GM12878 (cell line): ENCODE measurements at regions not wholly inside any gene's neighbourhood (a gene's known extent, or its start where the extent isn't known, plus 50 kb on each side); places are given as distances from the start of the nearest gene placed in this dataset.

Experiments used
- ATAC-seq: fragments of 200-7000 bp; cut with Tn5 transposase; 3 replicates; pipeline ENCODE4 v1.9.1; 2020; ENCODE audit warnings: mild to moderate bottlenecking, moderate library complexity
- BruUV-seq: library from RNA; stranded (reverse); fragments of 400-500 nt; replicated peaks from 2 replicates; lab custom pipeline; 2021; lab: Mats Ljungman, UMichigan
- CTCF ChIA-PET: fragments of 300-600 bp; sonication (Branson Sonifier 250); formaldehyde crosslinking; extraction: SDS; loops from one replicate; lab custom pipeline; 2021; ENCODE audit warnings: inconsistent platforms; lab: Yijun Ruan, JAX
- POLR2A ChIA-PET: fragments of 350-600 bp; formaldehyde crosslinking; extraction: SDS; loops from one replicate; lab custom pipeline; 2021; ENCODE audit warnings: inconsistent platforms; lab: Charles Lee
- RAD21 ChIA-PET: fragments of 300-600 bp; sonication (Branson Sonifier 250); formaldehyde crosslinking; loops from one replicate; lab custom pipeline; 2023; ENCODE audit warnings: antibody characterized with exemption; ENCODE audit not compliant: unreplicated experiment; lab: Charles Lee
- SMC1A ChIA-PET: fragments of 300-600 bp; sonication (Branson Sonifier 250); formaldehyde crosslinking; loops from one replicate; lab custom pipeline; 2023; ENCODE audit not compliant: unreplicated experiment, uncharacterized antibody; lab: Charles Lee
- DNase-seq: peaks from one replicate; pipeline ENCODE4 v3.0.0-alpha.2; 2011; ENCODE audit warnings: low read depth, low spot score
- FAIRE-seq: peaks from 3 replicates; lab custom pipeline; 2011; peaks lifted over from hg19 to GRCh38; lab: Jason Lieb, UNC
- H2AFZ ChIP-seq: 2 replicates; pipeline ENCODE4 v1.6.0; 2011; ENCODE audit warnings: low read depth, low read length, control low read depth; ENCODE audit not compliant: control insufficient read depth
- H3K27ac ChIP-seq: 2 replicates; pipeline ENCODE4 v1.5.1; 2011; ENCODE audit warnings: control low read depth; ENCODE audit not compliant: control insufficient read depth, insufficient read depth
- H3K27me3 ChIP-seq, 2 experiments: replicated peaks in 1 of 2; 2 replicates each; pipeline versions ENCODE4 v1.6.0 to v1.6.1; 2011; ENCODE audit warnings: low read length in 1 of 2; ENCODE audit not compliant: control insufficient read depth in 2 of 2, insufficient read depth in 2 of 2
- H3K36me3 ChIP-seq, 2 experiments: 2 replicates each; pipeline ENCODE4 v1.5.1; 2011; ENCODE audit warnings: low read length in 1 of 2; ENCODE audit not compliant: control insufficient read depth in 2 of 2, insufficient read depth in 2 of 2
- H3K4me1 ChIP-seq: 2 replicates; pipeline ENCODE4 v1.6.1; 2011; ENCODE audit warnings: mild to moderate bottlenecking, low read length, moderate library complexity, mixed read lengths; ENCODE audit not compliant: control insufficient read depth, insufficient read depth
- H3K4me2 ChIP-seq: 2 replicates; pipeline ENCODE4 v1.6.0; 2011; ENCODE audit warnings: control low read depth; ENCODE audit not compliant: control insufficient read depth, insufficient read depth
- H3K4me3 ChIP-seq: fragments of 200-600 bp; sonication (generic); 2 replicates; pipeline ENCODE4 v1.5.1; 2016
- H3K79me2 ChIP-seq: 2 replicates; pipeline ENCODE4 v1.6.0; 2011; ENCODE audit warnings: low read length; ENCODE audit not compliant: control insufficient read depth, insufficient read depth
- H3K9ac ChIP-seq: 2 replicates; pipeline ENCODE4 v1.8.0; 2011; ENCODE audit warnings: low read length, control low read depth, mixed read lengths; ENCODE audit not compliant: control insufficient read depth, insufficient read depth
- H3K9me3 ChIP-seq: replicated peaks from 3 replicates; pipeline ENCODE4 v1.5.1; 2011; ENCODE audit warnings: mild to moderate bottlenecking, low read length; ENCODE audit not compliant: control insufficient read depth, insufficient read depth
- H4K20me1 ChIP-seq: 2 replicates; pipeline ENCODE4 v1.6.0; 2011; ENCODE audit not compliant: control insufficient read depth, insufficient read depth
- BCL11A ChIP-seq: IDR thresholded peaks from 2 replicates; pipeline ENCODE4 v1.6.1; 2011; ENCODE audit warnings: low read depth, low read length
- EED ChIP-seq: sonication (generic); IDR thresholded peaks from 2 replicates; pipeline ENCODE4 v1.6.1; 2016; ENCODE audit warnings: antibody characterized with exemption, low read depth
- EGR1 ChIP-seq, 2 experiments: IDR thresholded peaks; 1 replicate in 1 of 2; 2 replicates in 1 of 2; pipeline ENCODE4 v1.6.1; 2011 to 2012; ENCODE audit warnings: low read depth in 2 of 2, low read length in 2 of 2, borderline replicate concordance in 1 of 2, mild to moderate bottlenecking in 1 of 2, moderate library complexity in 1 of 2
- FOS ChIP-seq: IDR thresholded peaks from 3 replicates; pipeline ENCODE4 v1.6.1; 2011; ENCODE audit warnings: borderline replicate concordance; ENCODE audit not compliant: insufficient read length; ENCODE audit errors: extremely low read depth
- HDAC2 ChIP-seq: fragments of 200-600 bp; sonication (generic); IDR thresholded peaks from 2 replicates; pipeline ENCODE4 v1.6.1; 2017
- IKZF1 ChIP-seq: fragments of 450-650 bp; conservative IDR thresholded peaks from 2 replicates; pipeline ENCODE4 v1.6.1; 2017; ENCODE audit warnings: antibody characterized with exemption, mild to moderate bottlenecking
- LARP7 ChIP-seq: fragments of 450-650 bp; IDR thresholded peaks from 2 replicates; pipeline ENCODE4 v1.6.1; 2017; ENCODE audit warnings: mild to moderate bottlenecking
- NFYB ChIP-seq: IDR thresholded peaks from 2 replicates; pipeline ENCODE4 v1.6.1; 2011; ENCODE audit warnings: low read depth, mild to moderate bottlenecking, low read length, improper control_type of control experiment, moderate library complexity; ENCODE audit not compliant: insufficient read depth
- NR2C1 ChIP-seq: fragments of 450-650 bp; IDR thresholded peaks from 2 replicates; pipeline ENCODE4 v1.6.1; 2017; ENCODE audit warnings: antibody characterized with exemption, mild to moderate bottlenecking, moderate library complexity
- PRDM15 ChIP-seq: fragments of 450-650 bp; formaldehyde crosslinking; IDR thresholded peaks from 2 replicates; pipeline ENCODE4 v1.4.0; 2020; ENCODE audit warnings: mild to moderate bottlenecking, moderate library complexity
- RCOR1 ChIP-seq: conservative IDR thresholded peaks from 2 replicates; pipeline ENCODE4 v1.6.1; 2012; ENCODE audit warnings: low read depth, low read length, improper control_type of control experiment
- RFX5 ChIP-seq: IDR thresholded peaks from 2 replicates; pipeline ENCODE4 v1.6.1; 2011; ENCODE audit warnings: low read depth, low read length, improper control_type of control experiment
- SREBF1 ChIP-seq: IDR thresholded peaks from 2 replicates; pipeline ENCODE4 v1.6.1; 2012; ENCODE audit warnings: mild to moderate bottlenecking, low read length
- ZBTB40 ChIP-seq: fragments of 450-650 bp; IDR thresholded peaks from 2 replicates; pipeline ENCODE4 v1.6.1; 2016; ENCODE audit warnings: mild to moderate bottlenecking, moderate library complexity, borderline replicate concordance
- ZNF24 ChIP-seq: fragments of 450-650 bp; IDR thresholded peaks from 2 replicates; pipeline ENCODE4 v1.6.1; 2017; ENCODE audit warnings: antibody characterized with exemption, mild to moderate bottlenecking
- ZNF622 ChIP-seq: fragments of 450-650 bp; IDR thresholded peaks from 2 replicates; pipeline ENCODE4 v1.6.1; 2017; ENCODE audit warnings: mild to moderate bottlenecking, inconsistent platforms
- ZZZ3 ChIP-seq: IDR thresholded peaks from 2 replicates; pipeline ENCODE4 v1.6.1; 2011; ENCODE audit warnings: low read depth; ENCODE audit not compliant: control insufficient read depth, insufficient read length
- WGBS: methylation state at CpG from one replicate; pipeline ENCODE4 v1.1.6; 2016; ENCODE audit warnings: low lambda C conversion rate; ENCODE audit not compliant: insufficient replicate concordance, insufficient coverage; ENCODE audit errors: missing lambda C conversion rate; 5-methylcytosine and 5-hydroxymethylcytosine counted together
- in situ Hi-C: fragments of 300-500 bp; cut with MboI; formaldehyde crosslinking; loops from 9 replicates; pipeline ENCODE4 v1.14.3; 2018; ENCODE audit warnings: mixed read lengths
- intact Hi-C: fragments of 100-400 bp; cut with micrococcal nuclease; formaldehyde crosslinking; loops from one replicate; pipeline ENCODE4 v1.14.2; 2022; ENCODE audit not compliant: unreplicated experiment

GRCh38 chr10:43961523-43962345 is 313.1 kb upstream of the ZNF32 start (continued):
- no peak for TF ChIP-seq PRDM15 (CRISPR knock-in tag)
- TF ChIP-seq LARP7 = no peak
- TF ChIP-seq BCL11A = no peak
- TF ChIP-seq ZZZ3 = no peak
- no peak for TF ChIP-seq ZNF24
- no peak for TF ChIP-seq NFYB
- no peak for TF ChIP-seq HDAC2
- no peak for TF ChIP-seq RFX5
- no peak for TF ChIP-seq SREBF1

GRCh38 chr10:43960981-43961380 is 312.3 kb upstream of the ZNF32 start:
- FAIRE-seq = no peak
- in situ Hi-C loops (no loop called here), intact Hi-C loops (no loop called here)
- no peak overlapping the region for H3K9ac ChIP-seq
- H3K4me3 ChIP-seq = no peak overlapping the region
- no peaks in the 10 kb centered on the region for H3K79me2 ChIP-seq
- RAD21 ChIA-PET = interaction anchor here (1.0 kb wide), 1 partner anchor 50 kb away, joined by 3 read pairs; no protein-coding TSS in a partner anchor
- POLR2A ChIA-PET = no interaction called here
- SMC1A ChIA-PET = interaction anchor here (0.6 to 1.0 kb wide), 2 partner anchors 45 to 137 kb away, joined by 3 read pairs; no protein-coding TSS in a partner anchor
- no peak overlapping the region for H3K27ac ChIP-seq
- no peaks in the 10 kb centered on the region; a peak in 1 of 4 replicates for H3K27me3 ChIP-seq
- no peaks in the 10 kb centered on the region for H3K36me3 ChIP-seq
- H3K4me1 ChIP-seq = peaks cover 3% of the 10 kb centered on the region; the same call in 1 of the 2 replicates
- no peak overlapping the region for H2AFZ ChIP-seq
- BruUV-seq = no TSS peak
- H3K4me2 ChIP-seq = no peak overlapping the region
- no peak for ATAC-seq
- no peaks in the 10 kb centered on the region for H3K9me3 ChIP-seq
- CTCF ChIA-PET = no interaction called here
- no peak for DNase-seq
- 23% methylated on average over 4 of the region's 4 CpGs for WGBS
- H4K20me1 ChIP-seq = no peaks in the 10 kb centered on the region
- TF ChIP-seq EGR1 (IDR thresholded peaks at IDR 0.05; ENCODE audit: borderline replicate concordance in 1 of 2, low read depth in 2 of 2, low read length in 2 of 2) (no peak), RCOR1 (no peak), SREBF1 (no peak), ZBTB40 (no peak), IKZF1 (no peak), ZNF622 (no peak), EED (no peak), FOS (no peak), NR2C1 (no peak)
